ENCODE measurements at regions not wholly inside any gene's neighbourhood (a gene's known extent, or its start where the extent isn't known, plus 50 kb on each side); places are given as distances from the start of the nearest gene placed in this dataset.

- TF ChIP-seq POLR2A (IDR thresholded peaks at IDR 0.05) (no peak), CTCF (IDR thresholded peaks at IDR 0.05) (no peak)
Observed at GRCh38 chr3:4097801-4098200, 205.4 kb upstream of the SETMAR start.

Data from testis (tissue), 2 donors.